ENCODE measurements at regions not wholly inside any gene's neighbourhood (a gene's known extent, or its start where the extent isn't known, plus 50 kb on each side); places are given as distances from the start of the nearest gene placed in this dataset.

DNA sequence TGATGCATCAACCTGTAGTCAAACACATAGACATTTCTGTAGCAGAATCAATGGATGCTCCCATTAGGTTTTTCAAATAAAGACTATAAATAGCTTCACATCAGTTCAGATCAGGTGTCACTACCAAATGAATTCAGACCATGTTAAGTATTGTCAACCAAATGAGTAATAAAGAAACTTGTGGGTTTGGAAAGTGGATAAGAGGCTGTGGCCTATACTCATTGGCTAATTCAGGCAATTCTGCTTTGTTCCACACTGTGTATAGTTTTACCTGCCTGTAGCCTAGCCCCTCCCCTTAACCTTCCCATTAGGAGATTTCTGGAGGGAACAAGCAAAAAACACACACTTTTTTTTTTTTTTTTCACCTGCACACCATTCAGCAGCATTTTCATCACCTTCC lies 321.2 kb downstream of the HLX start:
- TF ChIP-seq EZH2phosphoT487 (IDR thresholded peaks at IDR 0.05; ENCODE audit: insufficient read depth, low read depth) (no peak), EZH2 (IDR thresholded peaks at IDR 0.05; ENCODE audit: insufficient read depth, poor library complexity, severe bottlenecking) (no peak)
